Caco-2 (cell line): ENCODE measurements at regions not wholly inside any gene's neighbourhood (a gene's known extent, or its start where the extent isn't known, plus 50 kb on each side); places are given as distances from the start of the nearest gene placed in this dataset.

Experiments used
- BruUV-seq: library from RNA; stranded (reverse); fragments of 400-500 nt; replicated peaks from 2 replicates; lab custom pipeline; 2021; lab: Mats Ljungman, UMichigan
- CTCF ChIA-PET: fragments of 300-600 bp; sonication (Branson Sonifier 250); formaldehyde crosslinking; loops from one replicate; lab custom pipeline; 2022; ENCODE audit warnings: antibody characterized with exemption; lab: Charles Lee
- POLR2A ChIA-PET: fragments of 300-600 bp; sonication (Branson Sonifier 250); formaldehyde crosslinking; loops from one replicate; lab custom pipeline; 2022; ENCODE audit warnings: antibody characterized with exemption; lab: Charles Lee
- DNase-seq, 2 experiments: peaks; one replicate each; pipeline versions ENCODE4 v3.0.0 to v3.0.0-alpha.2; 2020 to 2022
- H3K27me3 ChIP-seq: replicated peaks from 2 replicates; pipeline ENCODE4 v1.6.0; 2011; ENCODE audit warnings: low read length; ENCODE audit not compliant: control insufficient read depth, insufficient read depth
- H3K36me3 ChIP-seq: 2 replicates; pipeline ENCODE4 v1.5.1; 2011; ENCODE audit warnings: low read length; ENCODE audit not compliant: control insufficient read depth, insufficient read depth
- H3K4me1 ChIP-seq: fragments of 250-450 bp; sonication (Bioruptor Pico); 2 replicates; pipeline ENCODE4 v1.5.1; 2020; ENCODE audit warnings: mild to moderate bottlenecking
- H3K4me3 ChIP-seq: 2 replicates; pipeline ENCODE4 v1.5.1; 2011; ENCODE audit warnings: low read depth, mild to moderate bottlenecking, control low read depth, low read length
- H3K9me3 ChIP-seq: fragments of 250-450 bp; sonication (Bioruptor Pico); 2 replicates; pipeline ENCODE4 v1.5.1; 2020; ENCODE audit warnings: mild to moderate bottlenecking, moderate library complexity
- H3K27ac Mint-ChIP-seq: one replicate; pipeline ENCODE4 v1.8.0; 2022; ENCODE audit warnings: mixed read lengths; ENCODE audit not compliant: unreplicated experiment
- H3K27me3 Mint-ChIP-seq: one replicate; pipeline ENCODE4 v1.8.0; 2022; ENCODE audit warnings: mixed read lengths; ENCODE audit not compliant: insufficient read depth, unreplicated experiment
- H3K36me3 Mint-ChIP-seq: one replicate; pipeline ENCODE4 v1.8.0; 2022; ENCODE audit warnings: mild to moderate bottlenecking, mixed read lengths; ENCODE audit not compliant: insufficient read depth, unreplicated experiment
- H3K4me1 Mint-ChIP-seq: one replicate; pipeline ENCODE4 v1.8.0; 2022; ENCODE audit warnings: low read depth, mixed read lengths; ENCODE audit not compliant: unreplicated experiment
- H3K4me3 Mint-ChIP-seq: one replicate; pipeline ENCODE4 v1.8.0; 2022; ENCODE audit warnings: mild to moderate bottlenecking, moderate library complexity, mixed read lengths; ENCODE audit not compliant: unreplicated experiment
- H3K9me3 Mint-ChIP-seq: one replicate; pipeline ENCODE4 v1.8.0; 2022; ENCODE audit warnings: mixed read lengths; ENCODE audit not compliant: unreplicated experiment
- CTCF ChIP-seq, 2 experiments: fragments of 200-600 bp in 1 of 2; IDR thresholded peaks; 1 replicate in 1 of 2; 2 replicates in 1 of 2; pipeline versions ENCODE4 v1.5.1 to v1.8.0; 2011 to 2022; ENCODE audit warnings: antibody characterized with exemption in 1 of 2, control low read depth in 1 of 2, inconsistent platforms in 1 of 2, low read depth in 1 of 2, low read length in 1 of 2, mild to moderate bottlenecking in 1 of 2, moderate library complexity in 1 of 2; ENCODE audit not compliant: insufficient read depth in 1 of 2, severe bottlenecking in 1 of 2, unreplicated experiment in 1 of 2
- intact Hi-C: fragments of 100-400 bp; cut with micrococcal nuclease; formaldehyde crosslinking; loops from one replicate; pipeline ENCODE4 v1.10.0; 2022; ENCODE audit not compliant: unreplicated experiment

- H3K9me3 Mint-ChIP-seq: no peaks in the 10 kb centered on the region
- POLR2A ChIA-PET: no interaction called here
Observed at GRCh38 chr4:126812076-126812475, 820.7 kb upstream of the INTU start.

DNA sequence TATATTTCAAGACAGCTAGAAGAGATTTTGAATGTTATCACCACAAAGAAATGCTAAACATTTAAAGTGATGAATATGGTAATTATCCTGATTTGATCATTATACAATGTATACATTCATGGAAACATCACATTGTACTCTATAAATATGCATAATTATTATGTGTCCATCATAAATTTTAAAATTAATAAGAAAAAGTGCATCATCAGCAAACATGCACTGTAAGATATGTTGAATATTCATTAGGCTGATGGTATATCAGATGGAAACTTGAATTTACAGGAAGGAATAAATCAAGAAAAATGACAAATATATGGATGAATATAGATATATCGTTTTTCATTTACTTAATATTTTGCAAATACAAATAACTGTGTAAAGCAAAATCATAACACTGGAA lies 812.1 kb upstream of the INTU start:
- Histone ChIP-seq H3K36me3 (no peaks in the 10 kb centered on the region), H3K4me1 (no peaks in the 10 kb centered on the region), H3K4me3 (no peak overlapping the region), H3K9me3 (no peaks in the 10 kb centered on the region), H3K27me3 (no peaks in the 10 kb centered on the region)
- ChIA-PET CTCF (no interaction called here), POLR2A (no interaction called here)
- H3K27ac Mint-ChIP-seq: no peak overlapping the region
- no peaks in the 10 kb centered on the region for H3K9me3 Mint-ChIP-seq
- no peaks in the 10 kb centered on the region for H3K4me1 Mint-ChIP-seq
- H3K27me3 Mint-ChIP-seq: no peaks in the 10 kb centered on the region
- TF ChIP-seq CTCF (IDR thresholded peaks at IDR 0.05; ENCODE audit: insufficient read depth in 1 of 2, low read depth in 1 of 2, low read length in 1 of 2, severe bottlenecking in 1 of 2, unreplicated experiment in 1 of 2): no peak
- H3K36me3 Mint-ChIP-seq: no peaks in the 10 kb centered on the region
- no peak overlapping the region for H3K4me3 Mint-ChIP-seq
- BruUV-seq: no TSS peak
- no peak for DNase-seq
- intact Hi-C loops: no loop called here

More at GRCh38 chr4:126812076-126812475, 820.7 kb upstream of the INTU start:
- H3K4me3 Mint-ChIP-seq: no peak overlapping the region
- no peak overlapping the region for H3K27ac Mint-ChIP-seq
- TF ChIP-seq CTCF (IDR thresholded peaks at IDR 0.05; ENCODE audit: insufficient read depth in 1 of 2, low read depth in 1 of 2, low read length in 1 of 2, severe bottlenecking in 1 of 2, unreplicated experiment in 1 of 2): no peak
- peaks cover 3% of the 10 kb centered on the region for H3K27me3 Mint-ChIP-seq
- Histone ChIP-seq H3K9me3 (no peaks in the 10 kb centered on the region), H3K4me3 (no peak overlapping the region), H3K27me3 (no peaks in the 10 kb centered on the region), H3K4me1 (no peaks in the 10 kb centered on the region), H3K36me3 (no peaks in the 10 kb centered on the region)
- CTCF ChIA-PET: no interaction called here
- intact Hi-C loops: no loop called here
- H3K4me1 Mint-ChIP-seq: no peaks in the 10 kb centered on the region
- H3K36me3 Mint-ChIP-seq: no peaks in the 10 kb centered on the region
- no TSS peak for BruUV-seq
- DNase-seq: no peak

- no TSS peak for BruUV-seq
Observed at GRCh38 chr4:126821152-126821551, 811.6 kb upstream of the INTU start.

More at GRCh38 chr4:126821152-126821551, 811.6 kb upstream of the INTU start:
- H3K9me3 ChIP-seq: no peaks in the 10 kb centered on the region
- Mint-ChIP-seq H3K27ac (no peak overlapping the region), H3K4me3 (no peak overlapping the region), H3K9me3 (no peaks in the 10 kb centered on the region), H3K36me3 (no peaks in the 10 kb centered on the region), H3K27me3 (no peaks in the 10 kb centered on the region), H3K4me1 (no peaks in the 10 kb centered on the region)
- H3K4me1 ChIP-seq: no peaks in the 10 kb centered on the region
- CTCF ChIA-PET: no interaction called here
- H3K27me3 ChIP-seq: no peaks in the 10 kb centered on the region
- DNase-seq: no peak
- no peaks in the 10 kb centered on the region for H3K36me3 ChIP-seq
- H3K4me3 ChIP-seq: no peak overlapping the region
- no peak for TF ChIP-seq CTCF (IDR thresholded peaks at IDR 0.05; ENCODE audit: insufficient read depth in 1 of 2, low read depth in 1 of 2, low read length in 1 of 2, severe bottlenecking in 1 of 2, unreplicated experiment in 1 of 2)
- POLR2A ChIA-PET: no interaction called here
- intact Hi-C loops: no loop called here
